GM12878 (cell line): ENCODE measurements at regions not wholly inside any gene's neighbourhood (a gene's known extent, or its start where the extent isn't known, plus 50 kb on each side); places are given as distances from the start of the nearest gene placed in this dataset.
"Not testable (repeated sequence)": the region's sequence is repeated elsewhere in the genome, so short reads cannot be mapped to it uniquely, and the experiment has no call there.

ENCODE experiments used
- ATAC-seq: fragments of 200-7000 bp; cut with Tn5 transposase; 3 replicates; pipeline ENCODE4 v1.9.1; 2020; ENCODE audit warnings: mild to moderate bottlenecking, moderate library complexity
- BruUV-seq: library from RNA; stranded (reverse); fragments of 400-500 nt; replicated peaks from 2 replicates; lab custom pipeline; 2021; lab: Mats Ljungman, UMichigan
- CTCF ChIA-PET: fragments of 300-600 bp; sonication (Branson Sonifier 250); formaldehyde crosslinking; extraction: SDS; loops from one replicate; lab custom pipeline; 2021; ENCODE audit warnings: inconsistent platforms; lab: Yijun Ruan, JAX
- POLR2A ChIA-PET: fragments of 350-600 bp; formaldehyde crosslinking; extraction: SDS; loops from one replicate; lab custom pipeline; 2021; ENCODE audit warnings: inconsistent platforms; lab: Charles Lee
- RAD21 ChIA-PET: fragments of 300-600 bp; sonication (Branson Sonifier 250); formaldehyde crosslinking; loops from one replicate; lab custom pipeline; 2023; ENCODE audit warnings: antibody characterized with exemption; ENCODE audit not compliant: unreplicated experiment; lab: Charles Lee
- SMC1A ChIA-PET: fragments of 300-600 bp; sonication (Branson Sonifier 250); formaldehyde crosslinking; loops from one replicate; lab custom pipeline; 2023; ENCODE audit not compliant: unreplicated experiment, uncharacterized antibody; lab: Charles Lee
- DNase-seq: peaks from one replicate; pipeline ENCODE4 v3.0.0-alpha.2; 2011; ENCODE audit warnings: low read depth, low spot score
- FAIRE-seq: peaks from 3 replicates; lab custom pipeline; 2011; peaks lifted over from hg19 to GRCh38; lab: Jason Lieb, UNC
- H2AFZ ChIP-seq: 2 replicates; pipeline ENCODE4 v1.6.0; 2011; ENCODE audit warnings: low read depth, low read length, control low read depth; ENCODE audit not compliant: control insufficient read depth
- H3K27ac ChIP-seq: 2 replicates; pipeline ENCODE4 v1.5.1; 2011; ENCODE audit warnings: control low read depth; ENCODE audit not compliant: control insufficient read depth, insufficient read depth
- H3K27me3 ChIP-seq, 2 experiments: replicated peaks in 1 of 2; 2 replicates each; pipeline versions ENCODE4 v1.6.0 to v1.6.1; 2011; ENCODE audit warnings: low read length in 1 of 2; ENCODE audit not compliant: control insufficient read depth in 2 of 2, insufficient read depth in 2 of 2
- H3K36me3 ChIP-seq, 2 experiments: 2 replicates each; pipeline ENCODE4 v1.5.1; 2011; ENCODE audit warnings: low read length in 1 of 2; ENCODE audit not compliant: control insufficient read depth in 2 of 2, insufficient read depth in 2 of 2
- H3K4me1 ChIP-seq: 2 replicates; pipeline ENCODE4 v1.6.1; 2011; ENCODE audit warnings: mild to moderate bottlenecking, low read length, moderate library complexity, mixed read lengths; ENCODE audit not compliant: control insufficient read depth, insufficient read depth
- H3K4me2 ChIP-seq: 2 replicates; pipeline ENCODE4 v1.6.0; 2011; ENCODE audit warnings: control low read depth; ENCODE audit not compliant: control insufficient read depth, insufficient read depth
- H3K4me3 ChIP-seq: fragments of 200-600 bp; sonication (generic); 2 replicates; pipeline ENCODE4 v1.5.1; 2016
- H3K79me2 ChIP-seq: 2 replicates; pipeline ENCODE4 v1.6.0; 2011; ENCODE audit warnings: low read length; ENCODE audit not compliant: control insufficient read depth, insufficient read depth
- H3K9ac ChIP-seq: 2 replicates; pipeline ENCODE4 v1.8.0; 2011; ENCODE audit warnings: low read length, control low read depth, mixed read lengths; ENCODE audit not compliant: control insufficient read depth, insufficient read depth
- H3K9me3 ChIP-seq: replicated peaks from 3 replicates; pipeline ENCODE4 v1.5.1; 2011; ENCODE audit warnings: mild to moderate bottlenecking, low read length; ENCODE audit not compliant: control insufficient read depth, insufficient read depth
- H4K20me1 ChIP-seq: 2 replicates; pipeline ENCODE4 v1.6.0; 2011; ENCODE audit not compliant: control insufficient read depth, insufficient read depth
- ELK1 ChIP-seq: IDR thresholded peaks from 2 replicates; pipeline ENCODE4 v1.6.1; 2012; ENCODE audit warnings: low read depth, low read length, improper control_type of control experiment
- FOXK2 ChIP-seq: fragments of 450-650 bp; IDR thresholded peaks from 2 replicates; pipeline ENCODE4 v1.6.1; 2017; ENCODE audit warnings: mild to moderate bottlenecking, moderate library complexity
- MYC ChIP-seq: IDR thresholded peaks from 2 replicates; pipeline ENCODE4 v1.6.1; 2011; ENCODE audit warnings: mild to moderate bottlenecking, low read length, moderate library complexity, inconsistent platforms; ENCODE audit not compliant: insufficient read depth, insufficient replicate concordance, insufficient read length, severe bottlenecking
- POU2F2 ChIP-seq: IDR thresholded peaks from 3 replicates; pipeline ENCODE4 v1.6.1; 2011; ENCODE audit warnings: low read depth, mild to moderate bottlenecking, low read length, borderline replicate concordance
- RELA ChIP-seq: fragments of 450-650 bp; IDR thresholded peaks from 2 replicates; pipeline ENCODE4 v1.8.0; 2014; ENCODE audit warnings: borderline replicate concordance; ENCODE audit not compliant: partially characterized antibody
- YBX1 ChIP-seq: fragments of 450-650 bp; IDR thresholded peaks from 2 replicates; pipeline ENCODE4 v1.6.1; 2016; ENCODE audit warnings: antibody characterized with exemption
- ZNF384 ChIP-seq: IDR thresholded peaks from 2 replicates; pipeline ENCODE4 v1.6.1; 2012; ENCODE audit warnings: low read depth, mild to moderate bottlenecking, low read length, improper control_type of control experiment, borderline replicate concordance
- ZNF622 ChIP-seq: fragments of 450-650 bp; IDR thresholded peaks from 2 replicates; pipeline ENCODE4 v1.6.1; 2017; ENCODE audit warnings: mild to moderate bottlenecking, inconsistent platforms
- WGBS: methylation state at CpG from one replicate; pipeline ENCODE4 v1.1.6; 2016; ENCODE audit warnings: low lambda C conversion rate; ENCODE audit not compliant: insufficient replicate concordance, insufficient coverage; ENCODE audit errors: missing lambda C conversion rate; 5-methylcytosine and 5-hydroxymethylcytosine counted together
- in situ Hi-C: fragments of 300-500 bp; cut with MboI; formaldehyde crosslinking; loops from 9 replicates; pipeline ENCODE4 v1.14.3; 2018; ENCODE audit warnings: mixed read lengths
- intact Hi-C: fragments of 100-400 bp; cut with micrococcal nuclease; formaldehyde crosslinking; loops from one replicate; pipeline ENCODE4 v1.14.2; 2022; ENCODE audit not compliant: unreplicated experiment
- TF ChIP-seq, protein P1 (sequence below), 3 experiments: IDR thresholded peaks in 2 of 3; conservative IDR thresholded peaks in 1 of 3; 2 replicates each; pipeline ENCODE4 v1.5.1; 2011; ENCODE audit warnings: low read depth in 3 of 3, low read length in 3 of 3, mild to moderate bottlenecking in 3 of 3, control low read depth in 2 of 3, moderate library complexity in 2 of 3, inconsistent platforms in 1 of 3, mixed read lengths in 1 of 3; ENCODE audit not compliant: control insufficient read depth in 2 of 3, insufficient read depth in 1 of 3; ENCODE audit errors: extremely low read depth in 1 of 3
- TF ChIP-seq, protein P2 (sequence below): fragments of 450-650 bp; IDR thresholded peaks from 2 replicates; pipeline ENCODE4 v1.6.1; 2018; ENCODE audit warnings: mild to moderate bottlenecking, low read depth, moderate library complexity; ENCODE audit not compliant: partially characterized antibody

GRCh38 chr18:78879072-78879883 is 100.3 kb upstream of the SALL3 start:
- in situ Hi-C loops, SMC1A ChIA-PET, H4K20me1 ChIP-seq, H3K79me2 ChIP-seq, H3K27ac ChIP-seq, H2AFZ ChIP-seq, H3K27me3 ChIP-seq, CTCF ChIA-PET, H3K9me3 ChIP-seq, H3K4me1 ChIP-seq, intact Hi-C loops, H3K9ac ChIP-seq, RAD21 ChIA-PET, BruUV-seq, H3K4me3 ChIP-seq, POLR2A ChIA-PET, H3K4me2 ChIP-seq, FAIRE-seq, H3K36me3 ChIP-seq, ATAC-seq, DNase-seq: not testable (repeated sequence)
- TF ChIP-seq, protein P1, sequence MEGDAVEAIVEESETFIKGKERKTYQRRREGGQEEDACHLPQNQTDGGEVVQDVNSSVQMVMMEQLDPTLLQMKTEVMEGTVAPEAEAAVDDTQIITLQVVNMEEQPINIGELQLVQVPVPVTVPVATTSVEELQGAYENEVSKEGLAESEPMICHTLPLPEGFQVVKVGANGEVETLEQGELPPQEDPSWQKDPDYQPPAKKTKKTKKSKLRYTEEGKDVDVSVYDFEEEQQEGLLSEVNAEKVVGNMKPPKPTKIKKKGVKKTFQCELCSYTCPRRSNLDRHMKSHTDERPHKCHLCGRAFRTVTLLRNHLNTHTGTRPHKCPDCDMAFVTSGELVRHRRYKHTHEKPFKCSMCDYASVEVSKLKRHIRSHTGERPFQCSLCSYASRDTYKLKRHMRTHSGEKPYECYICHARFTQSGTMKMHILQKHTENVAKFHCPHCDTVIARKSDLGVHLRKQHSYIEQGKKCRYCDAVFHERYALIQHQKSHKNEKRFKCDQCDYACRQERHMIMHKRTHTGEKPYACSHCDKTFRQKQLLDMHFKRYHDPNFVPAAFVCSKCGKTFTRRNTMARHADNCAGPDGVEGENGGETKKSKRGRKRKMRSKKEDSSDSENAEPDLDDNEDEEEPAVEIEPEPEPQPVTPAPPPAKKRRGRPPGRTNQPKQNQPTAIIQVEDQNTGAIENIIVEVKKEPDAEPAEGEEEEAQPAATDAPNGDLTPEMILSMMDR (IDR thresholded peaks at IDR 0.05 in 2 of 3, conservative IDR thresholded peaks at IDR 0.05 in 1 of 3; ENCODE audit: control insufficient read depth in 2 of 3, extremely low read depth in 1 of 3, insufficient read depth in 1 of 3, low read depth in 3 of 3, low read length in 3 of 3), result peak; percentile 8 to 29 (median 26); a peak in 3 of 6 replicates
- WGBS, result 61% methylated on average over 56 of the region's 56 CpGs

- RAD21 ChIA-PET, result no interaction called here
- Histone ChIP-seq H3K4me1 (no peaks in the 10 kb centered on the region), H3K4me3 (no peak overlapping the region), H3K9me3 (no peaks in the 10 kb centered on the region), H4K20me1 (no peaks in the 10 kb centered on the region), H2AFZ (no peak overlapping the region), H3K79me2 (no peaks in the 10 kb centered on the region), H3K27me3 (no peaks in the 10 kb centered on the region), H3K4me2 (no peak overlapping the region), H3K9ac (no peak overlapping the region), H3K36me3 (no peaks in the 10 kb centered on the region), H3K27ac (no peak overlapping the region)
- CTCF ChIA-PET, result no interaction called here
- intact Hi-C loops, result no loop called here
- in situ Hi-C loops, result loop anchor here (10.0 kb wide), 2 partner anchors 62 to 372 kb away; no protein-coding TSS in a partner anchor
- BruUV-seq, result no TSS peak
- 19% methylated on average over 7 of the region's 7 CpGs for WGBS
- SMC1A ChIA-PET, result no interaction called here
- POLR2A ChIA-PET, result no interaction called here
- DNase-seq (no peak), FAIRE-seq (no peak), ATAC-seq (no peak)
- TF ChIP-seq MYC (no peak), FOXK2 (no peak), ZNF622 (no peak), ZNF384 (no peak), ELK1 (no peak), POU2F2 (no peak), YBX1 (no peak), RELA (no peak)
- TF ChIP-seq, protein P2, sequence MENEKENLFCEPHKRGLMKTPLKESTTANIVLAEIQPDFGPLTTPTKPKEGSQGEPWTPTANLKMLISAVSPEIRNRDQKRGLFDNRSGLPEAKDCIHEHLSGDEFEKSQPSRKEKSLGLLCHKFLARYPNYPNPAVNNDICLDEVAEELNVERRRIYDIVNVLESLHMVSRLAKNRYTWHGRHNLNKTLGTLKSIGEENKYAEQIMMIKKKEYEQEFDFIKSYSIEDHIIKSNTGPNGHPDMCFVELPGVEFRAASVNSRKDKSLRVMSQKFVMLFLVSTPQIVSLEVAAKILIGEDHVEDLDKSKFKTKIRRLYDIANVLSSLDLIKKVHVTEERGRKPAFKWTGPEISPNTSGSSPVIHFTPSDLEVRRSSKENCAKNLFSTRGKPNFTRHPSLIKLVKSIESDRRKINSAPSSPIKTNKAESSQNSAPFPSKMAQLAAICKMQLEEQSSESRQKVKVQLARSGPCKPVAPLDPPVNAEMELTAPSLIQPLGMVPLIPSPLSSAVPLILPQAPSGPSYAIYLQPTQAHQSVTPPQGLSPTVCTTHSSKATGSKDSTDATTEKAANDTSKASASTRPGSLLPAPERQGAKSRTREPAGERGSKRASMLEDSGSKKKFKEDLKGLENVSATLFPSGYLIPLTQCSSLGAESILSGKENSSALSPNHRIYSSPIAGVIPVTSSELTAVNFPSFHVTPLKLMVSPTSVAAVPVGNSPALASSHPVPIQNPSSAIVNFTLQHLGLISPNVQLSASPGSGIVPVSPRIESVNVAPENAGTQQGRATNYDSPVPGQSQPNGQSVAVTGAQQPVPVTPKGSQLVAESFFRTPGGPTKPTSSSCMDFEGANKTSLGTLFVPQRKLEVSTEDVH, result no peak
Observed at GRCh38 chr18:78882585-78882984, 97.0 kb upstream of the SALL3 start.
